IMR-90 (cell line): ENCODE measurements at regions not wholly inside any gene's neighbourhood (a gene's known extent, or its start where the extent isn't known, plus 50 kb on each side); places are given as distances from the start of the nearest gene placed in this dataset.

ENCODE experiments used
- ATAC-seq: fragments of 200-7000 bp; cut with Tn5 transposase; 2 replicates; pipeline ENCODE4 v1.9.1; 2020; ENCODE audit warnings: low read depth, mild to moderate bottlenecking, moderate library complexity
- BruUV-seq: library from RNA; stranded (reverse); fragments of 400-500 nt; replicated peaks from 2 replicates; lab custom pipeline; 2021; lab: Mats Ljungman, UMichigan
- CTCF ChIA-PET: fragments of 300-600 bp; formaldehyde crosslinking; extraction: SDS; loops from one replicate; lab custom pipeline; 2021; ENCODE audit warnings: antibody characterized with exemption; lab: Yijun Ruan, JAX
- POLR2A ChIA-PET: fragments of 300-600 bp; sonication (Branson Sonifier 250); formaldehyde crosslinking; loops from one replicate; lab custom pipeline; 2022; ENCODE audit warnings: antibody characterized with exemption; ENCODE audit not compliant: unreplicated experiment; lab: Charles Lee
- DNase-seq: peaks from one replicate; pipeline ENCODE4 v3.0.0; 2013
- H2AFZ ChIP-seq: replicated peaks from 2 replicates; pipeline ENCODE3; 2013; ENCODE audit warnings: low read length, mild to moderate bottlenecking; ENCODE audit not compliant: poor library complexity
- H2AK5ac ChIP-seq: 2 replicates; pipeline ENCODE4 v1.6.1; 2013; ENCODE audit warnings: low read depth, low read length, inconsistent platforms
- H2AK9ac ChIP-seq: replicated peaks from 2 replicates; pipeline ENCODE3; 2013; ENCODE audit warnings: mild to moderate bottlenecking, low read depth, low read length, moderate library complexity; ENCODE audit not compliant: poor library complexity
- H2BK120ac ChIP-seq: 2 replicates; pipeline ENCODE4 v1.6.1; 2013; ENCODE audit warnings: low read depth, low read length, inconsistent platforms
- H2BK15ac ChIP-seq: 3 replicates; pipeline ENCODE4 v1.6.1; 2013; ENCODE audit warnings: low read depth, low read length, inconsistent platforms
- H2BK20ac ChIP-seq: 2 replicates; pipeline ENCODE4 v1.6.1; 2013; ENCODE audit warnings: low read depth, mild to moderate bottlenecking, inconsistent platforms, low read length, moderate library complexity
- H2BK5ac ChIP-seq: 2 replicates; pipeline ENCODE4 v1.6.1; 2013; ENCODE audit warnings: mild to moderate bottlenecking, low read depth, low read length, inconsistent platforms; ENCODE audit not compliant: poor library complexity, severe bottlenecking
- H3K14ac ChIP-seq: replicated peaks from 2 replicates; pipeline ENCODE4 v1.6.1; 2013; ENCODE audit warnings: low read depth, low read length, inconsistent platforms
- H3K18ac ChIP-seq: 2 replicates; pipeline ENCODE4 v1.6.1; 2013; ENCODE audit warnings: low read depth, low read length, control low read depth
- H3K23ac ChIP-seq: 2 replicates; pipeline ENCODE4 v1.6.1; 2013; ENCODE audit warnings: low read depth, low read length, inconsistent platforms
- H3K27ac ChIP-seq: 2 replicates; pipeline ENCODE4 v1.5.1; 2013; ENCODE audit warnings: mild to moderate bottlenecking, control low read depth, low read length; ENCODE audit not compliant: insufficient read depth
- H3K27me3 ChIP-seq: 2 replicates; pipeline ENCODE4 v1.6.1; 2013; ENCODE audit warnings: low read length; ENCODE audit not compliant: control insufficient read depth, insufficient read depth
- H3K36me3 ChIP-seq: 2 replicates; pipeline ENCODE4 v1.6.1; 2013; ENCODE audit warnings: low read length, mixed read lengths; ENCODE audit not compliant: control insufficient read depth, insufficient read depth
- H3K4ac ChIP-seq: 2 replicates; pipeline ENCODE4 v1.6.1; 2013; ENCODE audit warnings: low read depth, low read length, inconsistent platforms
- H3K4me1 ChIP-seq: 2 replicates; pipeline ENCODE4 v1.6.1; 2013; ENCODE audit warnings: low read length, mixed read lengths; ENCODE audit not compliant: control insufficient read depth, insufficient read depth
- H3K4me2 ChIP-seq: 2 replicates; pipeline ENCODE4 v1.6.1; 2013; ENCODE audit warnings: low read depth, mild to moderate bottlenecking, control low read depth, low read length, moderate library complexity
- H3K4me3 ChIP-seq: 2 replicates; pipeline ENCODE4 v1.5.1; 2013; ENCODE audit warnings: low read depth, mild to moderate bottlenecking, control low read depth, low read length, moderate library complexity; ENCODE audit not compliant: insufficient read depth
- H3K56ac ChIP-seq: 2 replicates; pipeline ENCODE4 v1.6.1; 2013; ENCODE audit warnings: low read length, inconsistent platforms; ENCODE audit not compliant: insufficient read depth; ENCODE audit errors: extremely low read depth
- H3K79me1 ChIP-seq, 2 experiments: 2 replicates each; pipeline ENCODE4 v1.6.1; 2013; ENCODE audit warnings: low read length in 2 of 2, inconsistent platforms in 1 of 2, low read depth in 1 of 2
- H3K9ac ChIP-seq: 2 replicates; pipeline ENCODE4 v1.6.1; 2013; ENCODE audit warnings: low read depth, low read length, control low read depth
- H3K9me1 ChIP-seq: 2 replicates; pipeline ENCODE4 v1.6.1; 2013; ENCODE audit warnings: low read length, inconsistent platforms; ENCODE audit not compliant: insufficient read depth
- H3K9me3 ChIP-seq: 2 replicates; pipeline ENCODE4 v1.6.1; 2013; ENCODE audit warnings: low read length; ENCODE audit not compliant: control insufficient read depth, insufficient read depth
- H4K20me1 ChIP-seq: 2 replicates; pipeline ENCODE4 v1.6.1; 2013; ENCODE audit warnings: low read length, inconsistent platforms; ENCODE audit not compliant: insufficient read depth
- H4K5ac ChIP-seq: 2 replicates; pipeline ENCODE4 v1.6.1; 2013; ENCODE audit warnings: mild to moderate bottlenecking, low read depth, low read length, control low read depth
- H4K8ac ChIP-seq, 2 experiments: 2 replicates each; pipeline ENCODE4 v1.6.1; 2013; ENCODE audit warnings: low read depth in 2 of 2, low read length in 2 of 2, control low read depth in 1 of 2, inconsistent platforms in 1 of 2
- H4K91ac ChIP-seq: 2 replicates; pipeline ENCODE4 v1.6.1; 2013; ENCODE audit warnings: low read depth, low read length, inconsistent platforms; ENCODE audit not compliant: insufficient read depth
- BHLHE40 ChIP-seq: fragments of 150-350 bp; IDR thresholded peaks from 2 replicates; pipeline ENCODE4 v1.6.1; 2016; ENCODE audit warnings: mild to moderate bottlenecking, low read depth, low read length
- CHD1 ChIP-seq: IDR thresholded peaks from 2 replicates; pipeline ENCODE4 v1.6.1; 2012; ENCODE audit warnings: low read depth, low read length, improper control_type of control experiment
- CTCF ChIP-seq: conservative IDR thresholded peaks from 2 replicates; pipeline ENCODE4 v1.5.1; 2012; ENCODE audit warnings: mild to moderate bottlenecking, low read depth, low read length, improper control_type of control experiment
- ELK1 ChIP-seq: fragments of 150-350 bp; IDR thresholded peaks from 2 replicates; pipeline ENCODE4 v1.6.1; 2016; ENCODE audit warnings: low read depth, mild to moderate bottlenecking, low read length, moderate library complexity, borderline replicate concordance
- MAFK ChIP-seq: IDR thresholded peaks from 2 replicates; pipeline ENCODE4 v1.6.1; 2012; ENCODE audit warnings: low read depth, low read length, improper control_type of control experiment
- MXI1 ChIP-seq: IDR thresholded peaks from 2 replicates; pipeline ENCODE4 v1.6.1; 2012; ENCODE audit warnings: low read depth, mild to moderate bottlenecking, low read length, moderate library complexity, borderline replicate concordance
- NFE2L2 ChIP-seq: fragments of 150-350 bp; IDR thresholded peaks from 2 replicates; pipeline ENCODE4 v1.6.1; 2016; ENCODE audit warnings: low read depth, mild to moderate bottlenecking, low read length
- POLR2A ChIP-seq: IDR thresholded peaks from 2 replicates; pipeline ENCODE4 v1.6.1; 2012; ENCODE audit warnings: mild to moderate bottlenecking, low read depth, low read length
- RAD21 ChIP-seq: IDR thresholded peaks from 2 replicates; pipeline ENCODE4 v1.6.1; 2012; ENCODE audit warnings: low read length, improper control_type of control experiment
- RCOR1 ChIP-seq: IDR thresholded peaks from 2 replicates; pipeline ENCODE4 v1.6.1; 2012; ENCODE audit warnings: mild to moderate bottlenecking, low read length, improper control_type of control experiment; ENCODE audit not compliant: insufficient replicate concordance
- RFX5 ChIP-seq: IDR thresholded peaks from 2 replicates; pipeline ENCODE4 v1.8.0; 2012; ENCODE audit warnings: low read depth, mild to moderate bottlenecking, low read length, moderate library complexity
- SMC3 ChIP-seq: fragments of 150-350 bp; IDR thresholded peaks from 2 replicates; pipeline ENCODE4 v1.6.1; 2016; ENCODE audit warnings: low read depth, mild to moderate bottlenecking, antibody characterized with exemption, low read length, moderate library complexity
- WGBS, 2 experiments: methylation state at CpG; one replicate each; pipeline versions ENCODE4 v1.1.5 to v1.1.7; 2013; ENCODE audit warnings: missing lambda C conversion rate in 2 of 2; ENCODE audit not compliant: insufficient read length in 1 of 2; ENCODE audit errors: extremely low coverage in 2 of 2; 5-methylcytosine and 5-hydroxymethylcytosine counted together
- dilution Hi-C: fragments of 300-500 bp; cut with HindIII; formaldehyde crosslinking; loops from one replicate; pipeline ENCODE4 v1.14.3; 2018; ENCODE audit warnings: low sequenced_read_pairs; ENCODE audit not compliant: unreplicated experiment
- in situ Hi-C: fragments of 300-500 bp; cut with MboI; formaldehyde crosslinking; loops from 3 replicates; pipeline ENCODE4 v1.14.3; 2019; ENCODE audit warnings: low sequenced_read_pairs, inconsistent platforms, mixed read lengths
- intact Hi-C: fragments of 100-400 bp; cut with micrococcal nuclease; formaldehyde crosslinking; loops from 2 replicates; pipeline ENCODE4 v1.10.0; 2022

GRCh38 chr3:117168896-117169295 is 459.3 kb downstream of the TUSC7 start:
- ChIA-PET CTCF (no interaction called here), POLR2A (no interaction called here)
- intact Hi-C loops, result no loop called here
- no peaks in the 10 kb centered on the region for H3K36me3 ChIP-seq
- no peaks in the 10 kb centered on the region for H3K9me3 ChIP-seq
- no peak overlapping the region for H3K9ac ChIP-seq
- no peak overlapping the region for H3K4me2 ChIP-seq
- no peak overlapping the region for H3K27ac ChIP-seq
- H3K56ac ChIP-seq, result no peak overlapping the region
- no peak overlapping the region for H4K5ac ChIP-seq
- WGBS, 2 experiments, result no CpG with 5 or more reads among the region's 4 CpGs
- H3K4ac ChIP-seq, result no peak overlapping the region
- no peak overlapping the region for H2BK5ac ChIP-seq
- no peak overlapping the region for H2AK5ac ChIP-seq
- H3K79me1 ChIP-seq, result no peaks in the 10 kb centered on the region
- no TSS peak for BruUV-seq
- no peak overlapping the region for H2AK9ac ChIP-seq
- no peak overlapping the region for H3K4me3 ChIP-seq
- H4K91ac ChIP-seq, result no peak overlapping the region
- no peak overlapping the region for H3K23ac ChIP-seq
- no peak overlapping the region for H3K14ac ChIP-seq
- dilution Hi-C loops, result no loop called here
- no peak overlapping the region for H2AFZ ChIP-seq
- H4K8ac ChIP-seq, result no peak overlapping the region
- TF ChIP-seq SMC3 (no peak), BHLHE40 (no peak), CHD1 (no peak), RAD21 (no peak), CTCF (no peak), ELK1 (no peak), POLR2A (no peak), MXI1 (no peak), MAFK (no peak), RCOR1 (no peak), RFX5 (no peak), NFE2L2 (no peak)
- H3K4me1 ChIP-seq, result 0 out of 2 replicates have a peak, but pooled peaks cover 2% of the 10 kb centered on the region
- no peaks in the 10 kb centered on the region for H3K27me3 ChIP-seq
- ATAC-seq (no peak), DNase-seq (no peak)
- H4K20me1 ChIP-seq, result no peaks in the 10 kb centered on the region
- H2BK15ac ChIP-seq, result no peak overlapping the region
- no peak overlapping the region for H2BK120ac ChIP-seq
- H2BK20ac ChIP-seq, result no peak overlapping the region
- in situ Hi-C loops, result no loop called here
- H3K18ac ChIP-seq, result no peak overlapping the region
- H3K9me1 ChIP-seq, result no peaks in the 10 kb centered on the region
